Endothelial cell of umbilical vein (primary cell): ENCODE measurements at regions not wholly inside any gene's neighbourhood (a gene's known extent, or its start where the extent isn't known, plus 50 kb on each side); places are given as distances from the start of the nearest gene placed in this dataset.
"Not testable (repeated sequence)": the region's sequence is repeated elsewhere in the genome, so short reads cannot be mapped to it uniquely, and the experiment has no call there.

ENCODE experiments used
- EZH2 ChIP-seq: IDR thresholded peaks from 2 replicates; pipeline ENCODE4 v1.6.1; 2012; ENCODE audit warnings: borderline replicate concordance, low read depth, mild to moderate bottlenecking, moderate library complexity, low read length, inconsistent platforms; ENCODE audit not compliant: severe bottlenecking
- FOS ChIP-seq: IDR thresholded peaks from 2 replicates; pipeline ENCODE4 v1.6.1; 2011; ENCODE audit warnings: mild to moderate bottlenecking, low read length, moderate library complexity, borderline replicate concordance; ENCODE audit not compliant: insufficient read depth
- JUN ChIP-seq: IDR thresholded peaks from 2 replicates; pipeline ENCODE4 v1.6.1; 2011; ENCODE audit warnings: borderline replicate concordance, low read depth; ENCODE audit not compliant: insufficient read length, insufficient read depth
- MAX ChIP-seq: IDR thresholded peaks from 2 replicates; pipeline ENCODE4 v1.6.1; 2011; ENCODE audit not compliant: insufficient read depth, insufficient read length
- MYC ChIP-seq: IDR thresholded peaks from one replicate; pipeline ENCODE4 v1.6.1; 2011; ENCODE audit warnings: mild to moderate bottlenecking, low read depth, low read length
- POLR2A ChIP-seq: IDR thresholded peaks from 2 replicates; pipeline ENCODE4 v1.6.1; 2012; ENCODE audit warnings: low read depth, mild to moderate bottlenecking, control low read depth, low read length
- POLR2AphosphoS5 ChIP-seq: IDR thresholded peaks from 2 replicates; pipeline ENCODE4 v1.6.1; 2012; ENCODE audit warnings: low read depth, mild to moderate bottlenecking, control low read depth, low read length, moderate library complexity; ENCODE audit not compliant: insufficient read depth
- TF ChIP-seq, protein P1 (sequence below), 2 donors: IDR thresholded peaks; 1 replicate in 1 of 2; 2 replicates in 1 of 2; pipeline ENCODE4 v1.5.1; 2011; ENCODE audit warnings: low read length in 2 of 2, mild to moderate bottlenecking in 2 of 2, moderate library complexity in 2 of 2, control low read depth in 1 of 2, inconsistent platforms in 1 of 2, low read depth in 1 of 2; ENCODE audit not compliant: insufficient read depth in 1 of 2; ENCODE audit errors: extremely low read depth in 1 of 2

DNA sequence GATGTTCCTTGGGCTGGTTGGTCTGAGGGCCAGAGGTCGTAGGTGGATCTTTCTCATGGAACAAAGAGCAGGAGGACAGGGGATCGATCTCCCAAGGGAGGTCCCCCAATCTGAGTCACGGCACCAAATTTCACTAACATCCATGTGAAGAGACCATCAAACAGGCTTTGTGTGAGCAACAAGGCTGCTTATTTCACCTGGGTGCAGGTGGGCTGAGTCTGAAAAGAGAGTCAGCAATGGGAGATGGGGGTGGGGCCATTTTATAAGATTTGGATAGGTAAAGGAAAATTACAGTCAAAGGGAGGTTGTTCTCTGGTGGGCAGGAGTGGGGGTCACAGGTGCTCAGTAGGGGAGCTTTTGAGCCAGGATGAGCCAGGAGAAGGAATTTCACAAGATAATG, 334.0 kb upstream of the HTR1E start:
- TF ChIP-seq POLR2A, MYC, POLR2AphosphoS5, EZH2, MAX, JUN, FOS: not testable (repeated sequence)
- TF ChIP-seq, protein P1, sequence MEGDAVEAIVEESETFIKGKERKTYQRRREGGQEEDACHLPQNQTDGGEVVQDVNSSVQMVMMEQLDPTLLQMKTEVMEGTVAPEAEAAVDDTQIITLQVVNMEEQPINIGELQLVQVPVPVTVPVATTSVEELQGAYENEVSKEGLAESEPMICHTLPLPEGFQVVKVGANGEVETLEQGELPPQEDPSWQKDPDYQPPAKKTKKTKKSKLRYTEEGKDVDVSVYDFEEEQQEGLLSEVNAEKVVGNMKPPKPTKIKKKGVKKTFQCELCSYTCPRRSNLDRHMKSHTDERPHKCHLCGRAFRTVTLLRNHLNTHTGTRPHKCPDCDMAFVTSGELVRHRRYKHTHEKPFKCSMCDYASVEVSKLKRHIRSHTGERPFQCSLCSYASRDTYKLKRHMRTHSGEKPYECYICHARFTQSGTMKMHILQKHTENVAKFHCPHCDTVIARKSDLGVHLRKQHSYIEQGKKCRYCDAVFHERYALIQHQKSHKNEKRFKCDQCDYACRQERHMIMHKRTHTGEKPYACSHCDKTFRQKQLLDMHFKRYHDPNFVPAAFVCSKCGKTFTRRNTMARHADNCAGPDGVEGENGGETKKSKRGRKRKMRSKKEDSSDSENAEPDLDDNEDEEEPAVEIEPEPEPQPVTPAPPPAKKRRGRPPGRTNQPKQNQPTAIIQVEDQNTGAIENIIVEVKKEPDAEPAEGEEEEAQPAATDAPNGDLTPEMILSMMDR (IDR thresholded peaks at IDR 0.05; ENCODE audit: extremely low read depth in 1 of 2, insufficient read depth in 1 of 2, low read depth in 1 of 2, low read length in 2 of 2) = not testable (repeated sequence)
